Astrocyte of the cerebellum (primary cell): ENCODE measurements at regions not wholly inside any gene's neighbourhood (a gene's known extent, or its start where the extent isn't known, plus 50 kb on each side); places are given as distances from the start of the nearest gene placed in this dataset.

Experiments used
- DNase-seq: peaks from one replicate; pipeline ENCODE4 v3.0.0-alpha.2; 2011; ENCODE audit warnings: low read depth
- H3K4me3 ChIP-seq: 2 replicates; pipeline ENCODE4 v1.5.1; 2011; ENCODE audit warnings: mild to moderate bottlenecking, low read depth, low read length, moderate library complexity
- CTCF ChIP-seq: IDR thresholded peaks from 2 replicates; pipeline ENCODE4 v1.5.1; 2012; ENCODE audit warnings: low read length, low read depth, moderate library complexity, mild to moderate bottlenecking; ENCODE audit errors: missing control alignments
- in situ Hi-C: cut with HindIII; loops from 2 replicates; pipeline ENCODE4 v1.10.0; 2017; ENCODE audit warnings: low sequenced_read_pairs

- H3K4me3 ChIP-seq: no peak overlapping the region
- in situ Hi-C loops: no loop called here
- DNase-seq: no peak
- no peak for TF ChIP-seq CTCF
Measured at GRCh38 chr4:111494971-111495370, 650.3 kb upstream of the FAM241A start.

GRCh38 chr4:111499291-111499690, 646.0 kb upstream of the FAM241A start:
- TF ChIP-seq CTCF: no peak

GRCh38 chr4:111499706-111500105, 645.5 kb upstream of the FAM241A start:
- TF ChIP-seq CTCF: no peak
- H3K4me3 ChIP-seq: no peak overlapping the region
- in situ Hi-C loops: no loop called here
- DNase-seq: no peak

More at GRCh38 chr4:111499291-111499690, 646.0 kb upstream of the FAM241A start:
- no peak for DNase-seq
- in situ Hi-C loops: no loop called here
- no peak overlapping the region for H3K4me3 ChIP-seq

- in situ Hi-C loops: no loop called here
- TF ChIP-seq CTCF: no peak
- no peak overlapping the region for H3K4me3 ChIP-seq
- no peak for DNase-seq
Measured at GRCh38 chr4:111500858-111501257, 644.4 kb upstream of the FAM241A start.

- no peak overlapping the region for H3K4me3 ChIP-seq
- in situ Hi-C loops: no loop called here
- TF ChIP-seq CTCF: no peak
- DNase-seq: no peak
Measured at GRCh38 chr4:111501946-111502345, 643.3 kb upstream of the FAM241A start.

GRCh38 chr4:111502626-111503025, 642.6 kb upstream of the FAM241A start:
- no peak overlapping the region for H3K4me3 ChIP-seq
- TF ChIP-seq CTCF: no peak
- no peak for DNase-seq
- in situ Hi-C loops: no loop called here

- TF ChIP-seq CTCF: no peak
- DNase-seq: peak; percentile 8
- in situ Hi-C loops: no loop called here
- no peak overlapping the region for H3K4me3 ChIP-seq
Measured at GRCh38 chr4:111506706-111507105, 638.5 kb upstream of the FAM241A start.
